ENCODE measurements at regions not wholly inside any gene's neighbourhood (a gene's known extent, or its start where the extent isn't known, plus 50 kb on each side); places are given as distances from the start of the nearest gene placed in this dataset.
"Not testable (repeated sequence)": the region's sequence is repeated elsewhere in the genome, so short reads cannot be mapped to it uniquely, and the experiment has no call there.

- peak; percentile 92 for DNase-seq (ENCODE audit: low read depth)
Observed at GRCh38 chr14:51342226-51342625, 102.2 kb downstream of the TMX1 start.

GRCh38 chr14:51351997-51352396 lies 112.0 kb downstream of the TMX1 start:
- DNase-seq (ENCODE audit: low read depth): no peak

- no peak for DNase-seq (ENCODE audit: low read depth)
Observed at GRCh38 chr14:51353901-51354300, 113.9 kb downstream of the TMX1 start.

GRCh38 chr14:51354846-51355245 lies 114.8 kb downstream of the TMX1 start:
- no peak for DNase-seq (ENCODE audit: low read depth)

- no peak for DNase-seq (ENCODE audit: low read depth)
Observed at GRCh38 chr14:51356381-51356780, 116.3 kb downstream of the TMX1 start.

- no peak for DNase-seq (ENCODE audit: low read depth)
Observed at GRCh38 chr14:51357250-51357649, 117.2 kb downstream of the TMX1 start.

GRCh38 chr14:51360592-51360991 lies 120.5 kb downstream of the TMX1 start:
- no peak for DNase-seq (ENCODE audit: low read depth)

GRCh38 chr14:51365241-51365965 lies 125.4 kb downstream of the TMX1 start:
- DNase-seq (ENCODE audit: low read depth): no peak

GRCh38 chr14:51366460-51366859 lies 126.4 kb downstream of the TMX1 start:
- DNase-seq (ENCODE audit: low read depth): not testable (repeated sequence)

- not testable (repeated sequence) for DNase-seq (ENCODE audit: low read depth)
Observed at GRCh38 chr14:51366866-51367599, 127.0 kb downstream of the TMX1 start.

- DNase-seq (ENCODE audit: low read depth): no peak
Observed at GRCh38 chr14:51367600-51367931, 127.5 kb downstream of the TMX1 start.

- DNase-seq (ENCODE audit: low read depth): peak; percentile 79
Observed at GRCh38 chr14:51368721-51369163, 128.7 kb downstream of the TMX1 start.

- DNase-seq (ENCODE audit: low read depth): no peak
Observed at GRCh38 chr14:51369814-51370213, 129.8 kb downstream of the TMX1 start.

- DNase-seq (ENCODE audit: low read depth): no peak
Observed at GRCh38 chr14:51370758-51371386, 130.8 kb downstream of the TMX1 start.

- DNase-seq (ENCODE audit: low read depth): not testable (repeated sequence)
Observed at GRCh38 chr14:51377186-51377585, 137.1 kb downstream of the TMX1 start.

- DNase-seq (ENCODE audit: low read depth): no peak
Observed at GRCh38 chr14:51382506-51382905, 142.5 kb downstream of the TMX1 start.

GRCh38 chr14:51386411-51386810 lies 146.4 kb downstream of the TMX1 start:
- no peak for DNase-seq (ENCODE audit: low read depth)

GRCh38 chr14:51386983-51387735 lies 147.1 kb downstream of the TMX1 start:
- DNase-seq (ENCODE audit: low read depth): peak; percentile 3

GRCh38 chr14:51392416-51392815 lies 152.4 kb downstream of the TMX1 start:
- no peak for DNase-seq (ENCODE audit: low read depth)

GRCh38 chr14:51394384-51394783 lies 154.3 kb downstream of the TMX1 start:
- DNase-seq (ENCODE audit: low read depth): no peak

GRCh38 chr14:51394804-51395203 lies 154.8 kb downstream of the TMX1 start:
- peak; percentile 37 for DNase-seq (ENCODE audit: low read depth)

- peak; percentile 68 for DNase-seq (ENCODE audit: low read depth)
Observed at GRCh38 chr14:51395361-51395849, 155.4 kb downstream of the TMX1 start.
